ENCODE measurements at regions not wholly inside any gene's neighbourhood (a gene's known extent, or its start where the extent isn't known, plus 50 kb on each side); places are given as distances from the start of the nearest gene placed in this dataset.
"Not testable (repeated sequence)": the region's sequence is repeated elsewhere in the genome, so short reads cannot be mapped to it uniquely, and the experiment has no call there.

DNA sequence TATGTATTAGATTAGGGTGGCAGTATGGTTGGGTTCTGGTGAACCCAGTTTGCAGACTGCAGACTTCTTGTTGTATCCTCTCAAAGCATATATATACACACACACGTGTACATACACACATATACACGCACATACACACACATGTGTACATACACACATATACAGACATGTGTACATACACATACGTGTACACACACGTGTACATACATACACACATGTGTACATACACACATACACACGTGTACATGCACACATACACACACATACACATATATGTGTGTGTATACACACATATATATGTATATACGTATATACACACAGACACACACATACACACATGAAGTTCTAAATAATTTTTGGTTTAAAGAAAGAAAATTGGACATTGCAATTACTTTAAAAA is 780.2 kb downstream of the FLRT2 start:
- no peak for DNase-seq

DNA sequence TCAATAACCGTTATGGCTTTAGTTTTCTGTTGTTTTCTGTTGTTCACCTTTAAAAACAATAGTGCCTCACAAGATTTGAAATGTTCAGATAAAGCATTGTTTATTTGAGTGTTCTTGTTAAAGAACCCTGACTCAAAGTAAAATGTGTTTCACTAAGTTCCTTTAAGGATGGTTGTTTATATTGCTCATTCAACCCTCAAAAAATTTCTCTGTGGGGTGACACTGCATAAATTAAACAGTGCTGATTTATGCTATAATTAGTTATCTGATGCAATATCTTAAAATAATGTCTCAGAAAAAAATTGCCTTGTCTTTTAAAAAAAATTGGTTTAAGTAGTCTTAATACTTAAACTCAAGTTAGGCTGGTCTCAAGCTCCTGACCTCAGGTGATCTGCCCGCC is 775.1 kb downstream of the FLRT2 start:
- DNase-seq: no peak

DNA sequence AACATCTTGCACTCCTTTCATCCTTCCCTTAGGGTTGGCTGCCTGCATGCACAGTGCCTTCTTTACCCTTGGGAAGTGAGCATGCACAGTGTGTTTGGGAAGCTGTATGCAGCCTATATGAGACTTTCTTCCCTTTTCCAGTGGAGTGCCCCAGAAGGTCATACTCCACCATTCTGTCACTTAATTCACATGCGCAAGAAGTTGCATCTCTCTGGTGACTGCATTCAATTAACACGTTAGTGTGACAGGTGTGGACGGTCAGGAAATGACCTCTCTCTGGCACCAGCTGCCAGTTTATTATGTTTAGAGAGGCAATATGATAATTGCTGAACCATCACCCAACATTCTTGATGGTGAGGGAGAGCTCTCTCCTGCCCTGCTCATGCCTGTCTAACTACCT is 770.0 kb downstream of the FLRT2 start:
- DNase-seq: no peak

DNA sequence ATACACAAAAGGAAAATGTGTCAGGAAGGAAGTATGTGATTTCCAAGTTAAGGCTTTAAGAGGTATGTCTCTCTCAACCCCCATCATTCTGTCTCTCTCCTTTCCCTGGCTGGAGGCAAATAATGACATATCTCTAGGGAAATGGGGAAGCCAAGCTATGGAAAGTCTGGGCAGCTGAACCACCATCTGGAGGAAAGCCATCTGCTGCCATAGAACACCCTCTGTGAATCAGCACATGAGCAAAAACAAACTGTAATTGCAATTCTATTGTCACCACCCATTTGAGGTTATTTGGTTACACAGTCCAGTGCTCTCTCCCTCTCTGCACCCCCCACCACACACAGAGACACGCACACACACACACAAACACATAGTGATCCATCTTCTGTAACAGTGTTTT is 766.2 kb downstream of the FLRT2 start:
- DNase-seq: peak; percentile 34

DNA sequence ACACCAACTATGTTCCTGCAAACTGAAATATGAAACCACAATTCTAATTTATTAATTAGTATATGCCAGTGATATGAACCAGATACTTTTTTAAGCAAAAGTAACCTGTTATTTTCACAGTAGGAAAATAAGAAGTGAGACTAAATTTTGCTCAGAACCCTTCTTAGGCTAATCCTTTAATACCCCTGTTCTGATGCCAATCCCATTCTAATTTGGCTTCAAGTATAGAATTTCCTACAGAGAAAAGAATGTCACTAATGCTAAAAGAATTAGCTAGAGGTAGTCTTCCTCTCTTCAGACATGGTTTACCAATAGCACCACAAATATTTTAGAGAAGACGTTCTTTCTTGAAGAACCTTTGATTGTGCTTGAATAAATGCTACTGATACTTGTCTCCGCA is 758.4 kb downstream of the FLRT2 start:
- no peak for DNase-seq

DNA sequence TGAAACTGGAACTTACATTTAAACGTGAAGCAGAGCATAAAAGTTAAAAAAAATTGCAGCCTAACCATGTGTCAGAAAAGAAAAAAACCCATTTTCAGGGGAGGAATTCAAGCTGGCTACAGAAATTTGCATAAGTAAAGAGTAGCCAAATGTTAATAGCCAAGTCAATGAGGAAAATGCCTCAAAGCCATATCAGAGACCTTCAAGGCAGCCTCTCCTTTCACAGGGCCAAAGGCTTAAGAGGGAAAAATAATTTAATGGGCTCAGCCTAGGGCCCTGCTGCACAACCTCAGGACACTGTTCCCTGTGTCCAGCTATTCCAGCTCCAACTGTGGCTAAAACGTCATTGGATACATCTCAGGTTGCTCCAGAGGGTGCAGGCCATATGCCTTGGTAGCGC is 749.5 kb downstream of the FLRT2 start:
- DNase-seq: no peak

DNA sequence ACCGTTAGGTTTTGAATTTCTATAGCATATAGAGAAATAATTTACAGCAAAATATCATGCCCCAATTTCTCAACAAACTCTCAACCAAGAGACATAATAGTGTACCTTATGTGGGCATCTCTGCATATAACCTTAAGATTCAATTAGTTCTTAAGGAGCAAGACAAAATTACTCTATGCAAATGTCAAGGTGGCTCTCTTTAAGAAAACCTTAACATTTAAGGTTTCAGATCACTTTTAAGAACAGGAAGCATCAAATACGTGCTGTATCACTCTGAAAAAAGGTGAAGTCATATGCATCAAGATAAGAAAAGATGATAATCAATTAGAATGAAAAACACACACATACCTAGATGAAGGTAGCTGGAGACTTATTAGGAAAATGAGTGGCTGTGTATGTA is 728.0 kb downstream of the FLRT2 start:
- no peak for DNase-seq

DNA sequence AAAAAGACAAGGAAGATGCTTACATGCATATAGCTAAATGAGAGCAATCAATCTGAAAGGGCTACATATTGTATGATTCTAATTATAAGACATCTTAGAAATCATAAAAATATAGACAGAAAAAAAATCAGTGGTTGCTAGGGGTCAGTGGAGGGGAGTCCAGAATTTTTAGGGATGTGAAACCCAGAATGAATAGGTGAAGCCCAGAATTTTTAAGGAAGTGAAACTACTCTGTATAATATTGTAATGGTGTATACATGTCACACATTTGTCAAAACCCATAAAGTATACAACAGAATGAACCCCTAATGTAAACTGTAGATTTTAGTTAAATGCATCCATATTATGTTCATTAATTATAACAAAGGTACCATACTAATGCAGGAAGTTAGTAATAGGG is 713.2 kb downstream of the FLRT2 start:
- DNase-seq: no peak

DNA sequence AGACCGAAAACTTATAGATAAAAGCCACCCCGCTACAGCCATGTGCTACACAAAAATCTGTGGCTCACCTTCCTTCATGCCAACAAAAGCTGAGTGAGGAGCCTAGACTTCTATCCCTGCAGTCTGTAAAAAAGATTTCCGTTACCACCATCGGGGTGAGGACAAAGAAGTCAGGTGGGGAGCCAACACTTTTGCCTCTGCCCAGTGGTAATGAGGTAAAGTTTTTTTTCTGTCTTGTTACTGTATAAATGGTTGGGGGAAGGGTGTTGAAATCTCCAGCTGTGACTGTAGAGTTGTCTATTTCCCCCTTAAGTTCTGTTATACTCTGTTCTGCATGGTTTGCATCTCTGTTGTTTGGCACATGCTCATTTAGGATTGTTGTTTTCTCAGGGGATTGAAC is 707.8 kb downstream of the FLRT2 start:
- no peak for DNase-seq

DNA sequence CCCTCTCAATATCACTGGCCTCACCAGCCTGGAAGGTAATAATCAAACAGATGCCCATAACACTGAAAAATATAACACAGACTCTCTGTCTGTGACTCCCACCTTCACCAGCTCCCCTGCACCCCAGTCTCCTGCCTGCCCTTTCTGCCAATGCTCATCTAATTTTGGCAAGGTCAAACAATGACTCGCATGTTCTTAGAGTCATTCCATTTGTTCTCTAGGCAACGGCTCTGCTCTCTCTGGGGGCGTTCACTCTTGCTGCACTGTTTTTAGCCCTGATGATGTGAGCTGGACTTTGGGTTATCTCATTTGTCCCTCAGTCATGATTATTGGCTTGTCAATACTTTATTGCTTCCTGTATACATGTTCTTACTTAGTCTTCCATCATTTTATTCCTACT is 691.8 kb downstream of the FLRT2 start:
- no peak for DNase-seq

DNA sequence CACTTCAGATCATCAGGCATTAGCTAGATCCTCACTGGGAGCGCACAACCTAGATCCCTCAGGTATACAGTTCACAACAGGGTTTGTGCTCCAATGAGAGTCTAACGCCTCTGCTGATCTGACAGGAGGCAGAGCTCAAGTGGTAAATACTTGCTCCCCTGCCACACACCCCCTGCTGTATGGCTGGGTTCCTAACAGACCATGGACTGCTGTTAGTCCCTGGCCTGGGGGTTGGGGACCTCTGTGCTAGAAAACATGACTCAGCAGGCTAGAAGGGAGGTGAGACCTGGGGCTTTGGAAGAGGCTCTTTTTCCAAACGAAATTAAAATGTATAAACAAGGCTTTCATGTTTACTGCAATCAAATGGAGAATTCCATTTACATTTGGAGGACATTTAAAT is 691.1 kb downstream of the FLRT2 start:
- no peak for DNase-seq

DNA sequence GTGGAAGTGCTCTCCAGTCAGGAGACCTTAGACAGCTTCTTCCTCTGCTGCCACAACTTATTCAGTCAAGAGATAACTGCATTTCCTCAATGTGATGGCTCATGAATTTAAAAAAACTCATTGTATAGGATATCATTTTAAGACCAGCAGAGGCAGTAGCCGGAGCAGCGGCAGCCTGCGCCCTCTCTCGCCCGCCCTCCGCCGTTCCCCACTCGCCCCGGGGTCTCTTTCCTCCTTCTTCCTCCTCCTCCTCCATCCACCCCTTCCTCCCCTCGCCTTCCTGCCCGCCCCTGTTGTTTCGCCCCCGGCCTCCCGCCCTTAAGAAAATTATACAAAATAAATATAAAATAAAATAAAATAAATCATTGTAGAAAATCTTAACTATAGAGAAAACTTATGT is 687.6 kb downstream of the FLRT2 start:
- no peak for DNase-seq

DNA sequence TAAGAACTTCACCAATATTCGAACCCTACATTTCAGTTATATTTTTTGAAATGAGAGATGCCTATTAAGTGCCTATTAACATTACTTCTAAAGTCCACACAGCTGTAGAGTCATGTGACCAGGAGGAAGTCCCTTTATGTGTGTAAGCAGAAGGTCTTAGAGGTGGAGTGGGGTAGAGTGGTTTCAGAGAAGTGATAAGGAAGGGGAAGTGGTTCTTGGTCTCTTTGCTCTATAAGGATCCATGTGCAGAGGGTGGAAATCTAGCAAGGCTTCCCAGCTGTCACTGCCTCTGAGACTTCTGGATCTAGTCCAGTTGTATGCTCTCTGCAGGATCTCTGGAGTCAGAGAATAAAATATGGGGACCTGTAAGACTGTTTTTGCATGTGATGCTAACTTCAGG is 673.9 kb downstream of the FLRT2 start:
- no peak for DNase-seq

DNA sequence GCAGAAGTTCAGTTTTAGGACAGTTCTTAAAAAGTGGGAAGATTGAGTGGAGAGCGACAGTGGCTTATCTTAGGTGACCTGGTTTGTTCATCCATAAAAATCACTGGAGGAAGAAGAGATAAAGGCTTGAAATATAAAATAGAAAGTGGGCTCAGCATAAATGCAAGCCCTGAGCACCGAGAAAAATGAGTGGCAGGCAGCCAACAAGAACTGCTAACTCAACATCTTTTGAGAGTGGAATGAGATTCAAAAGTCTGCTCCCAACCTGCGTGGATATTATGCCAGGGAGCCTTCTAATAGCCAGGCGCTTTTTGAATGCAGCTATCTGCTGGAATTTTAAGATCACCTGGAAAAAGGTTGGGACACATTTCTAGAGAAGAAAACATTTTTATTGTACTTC is 666.5 kb downstream of the FLRT2 start:
- DNase-seq: no peak

DNA sequence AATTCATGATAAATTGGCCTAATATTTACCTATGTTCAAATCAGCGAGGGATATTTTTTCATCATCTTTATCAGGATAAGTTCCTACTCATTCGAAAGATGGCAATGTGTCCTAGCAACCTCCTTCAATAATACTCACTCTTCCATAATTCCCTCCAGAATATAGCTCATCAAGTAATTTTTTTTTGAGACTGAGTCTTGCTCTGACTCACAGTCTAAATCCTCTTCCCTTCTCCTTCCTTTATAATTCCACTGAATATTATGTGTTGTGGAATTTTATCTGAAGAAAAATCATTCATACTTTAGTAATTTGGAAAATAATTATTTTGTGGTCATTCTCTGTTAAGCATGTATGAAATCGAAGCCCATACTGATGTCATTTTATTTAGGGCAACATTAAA is 663.8 kb downstream of the FLRT2 start:
- DNase-seq: no peak

DNA sequence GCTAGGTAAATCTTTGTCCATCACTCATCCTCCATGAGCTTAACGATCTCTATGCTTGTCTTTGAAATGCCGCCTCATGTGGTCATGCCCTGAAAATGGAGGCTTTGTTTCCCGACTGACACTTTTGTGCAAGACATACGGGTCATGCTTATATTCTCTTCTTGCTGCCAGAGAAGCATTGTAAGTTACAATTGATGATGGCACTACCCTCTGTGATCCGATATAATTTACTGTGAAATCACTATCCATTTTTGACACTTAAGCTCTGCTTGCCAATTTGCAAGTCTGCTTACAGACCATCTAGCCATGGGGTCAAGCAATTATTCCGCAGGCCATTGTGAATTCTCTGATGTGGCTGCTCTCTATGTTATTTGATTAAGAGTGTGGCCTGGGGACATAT is 650.0 kb downstream of the FLRT2 start:
- DNase-seq: no peak

DNA sequence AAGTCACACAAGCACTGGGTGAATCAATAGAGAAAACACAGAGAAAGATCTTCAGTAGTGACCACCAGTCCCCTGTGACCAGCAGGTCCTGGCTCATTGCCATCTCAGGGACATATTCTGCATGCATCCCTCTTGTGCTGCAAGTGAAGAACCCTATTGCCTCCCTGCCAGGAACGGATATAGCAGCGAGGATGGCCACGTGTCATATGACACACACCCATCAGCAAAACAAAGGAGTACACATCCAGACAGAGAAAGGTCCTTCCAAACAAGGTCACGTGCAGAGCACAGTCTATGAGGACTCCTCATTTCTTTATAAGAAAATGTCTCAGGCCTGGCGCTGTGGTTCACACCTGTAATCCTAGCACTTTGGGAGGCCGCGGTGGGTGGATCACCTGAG is 638.4 kb downstream of the FLRT2 start:
- DNase-seq: no peak

DNA sequence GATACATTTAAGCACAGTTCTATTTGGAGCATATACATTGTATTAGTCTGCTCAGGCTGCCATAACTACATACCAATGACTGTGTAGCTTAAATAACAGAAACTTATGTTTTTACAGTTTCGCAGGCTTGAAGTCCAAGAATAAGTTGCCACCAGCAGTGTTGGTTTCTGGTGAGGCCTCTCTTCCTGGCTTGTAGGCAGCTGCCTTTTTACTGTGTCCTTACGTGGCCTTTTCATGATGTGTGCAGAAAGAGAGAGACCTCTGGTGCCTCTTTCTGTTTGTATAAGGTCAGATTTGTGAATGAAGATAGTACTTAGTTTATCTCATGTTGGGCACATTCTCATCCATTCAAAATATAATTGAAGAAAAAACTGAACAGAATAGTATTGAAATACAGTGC is 636.6 kb downstream of the FLRT2 start:
- no peak for DNase-seq

DNA sequence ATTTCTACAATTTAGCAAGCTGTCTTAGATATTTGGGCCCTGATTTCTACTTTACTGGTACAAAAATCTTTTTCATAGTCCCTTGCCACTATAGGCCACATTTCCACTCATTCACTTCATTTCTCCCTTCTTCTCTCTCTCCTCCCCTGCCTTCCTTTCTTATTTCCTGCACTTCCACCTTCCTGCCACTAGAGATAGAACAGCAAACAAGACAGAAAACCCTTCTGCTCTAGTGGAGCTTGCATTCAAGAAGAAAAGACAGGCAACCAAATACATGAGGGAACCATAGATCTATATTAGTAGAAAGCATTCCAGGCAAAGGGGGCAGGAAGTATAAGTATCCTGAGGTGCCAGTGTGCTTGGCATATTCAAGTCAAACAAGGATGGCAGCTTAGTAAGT is 623.5 kb downstream of the FLRT2 start:
- no peak for DNase-seq

DNA sequence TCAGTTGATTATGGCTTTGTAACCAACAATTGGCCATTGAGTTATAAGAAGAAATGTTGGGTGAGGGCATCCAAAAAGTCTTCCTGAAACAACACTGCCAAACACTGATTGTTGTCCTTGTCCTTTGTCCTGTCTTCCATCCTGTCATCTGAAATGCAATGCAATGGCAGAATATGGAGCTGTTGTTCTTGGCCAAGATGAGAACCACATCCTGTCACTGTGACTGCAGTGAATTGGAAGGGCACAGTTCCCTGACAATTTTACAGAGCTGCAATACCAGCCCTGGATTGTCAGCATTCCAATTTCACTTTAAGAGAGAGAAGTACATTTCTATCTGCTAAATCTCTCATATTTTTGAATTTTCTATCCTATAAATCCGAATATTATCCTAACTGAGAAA is 613.3 kb downstream of the FLRT2 start:
- no peak for DNase-seq

DNA sequence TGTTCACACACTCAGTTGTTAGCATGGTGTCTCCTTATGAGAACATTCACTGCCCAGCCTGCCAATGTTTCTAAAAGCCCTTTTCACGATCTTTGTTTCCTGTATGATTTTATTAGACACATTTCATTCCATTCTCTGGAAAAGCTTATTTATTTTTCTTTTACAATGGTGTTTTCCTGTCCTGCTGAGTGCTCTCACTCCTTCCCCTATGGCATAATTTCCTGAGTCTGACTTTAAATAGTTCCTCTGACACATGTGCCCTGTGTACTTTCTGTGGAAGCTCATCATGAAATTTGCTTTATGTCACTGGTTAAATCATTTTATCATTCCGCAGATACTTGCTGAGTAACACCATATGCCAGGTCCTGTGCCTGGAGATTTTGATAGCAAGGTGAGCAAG is 612.0 kb downstream of the FLRT2 start:
- DNase-seq: no peak

DNA sequence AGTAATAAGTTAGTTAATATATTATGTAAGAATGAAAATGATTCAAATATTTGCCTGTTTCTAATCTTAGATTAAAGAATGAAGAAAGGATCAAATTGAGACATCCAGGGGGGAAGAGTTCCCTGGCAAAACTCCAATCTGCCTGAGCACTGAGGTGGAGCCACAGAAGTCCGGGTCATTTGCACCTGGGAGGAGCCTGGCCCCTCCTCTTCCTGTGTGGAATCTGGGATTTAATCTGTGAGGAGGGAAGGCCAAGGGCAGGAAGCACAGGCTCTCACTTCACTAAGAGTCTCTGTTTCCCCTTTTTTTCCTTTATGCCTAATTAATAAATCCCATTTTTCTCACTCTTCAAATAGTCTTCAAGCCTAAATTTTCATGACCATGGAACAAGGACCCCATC is 599.5 kb downstream of the FLRT2 start:
- DNase-seq: no peak

DNA sequence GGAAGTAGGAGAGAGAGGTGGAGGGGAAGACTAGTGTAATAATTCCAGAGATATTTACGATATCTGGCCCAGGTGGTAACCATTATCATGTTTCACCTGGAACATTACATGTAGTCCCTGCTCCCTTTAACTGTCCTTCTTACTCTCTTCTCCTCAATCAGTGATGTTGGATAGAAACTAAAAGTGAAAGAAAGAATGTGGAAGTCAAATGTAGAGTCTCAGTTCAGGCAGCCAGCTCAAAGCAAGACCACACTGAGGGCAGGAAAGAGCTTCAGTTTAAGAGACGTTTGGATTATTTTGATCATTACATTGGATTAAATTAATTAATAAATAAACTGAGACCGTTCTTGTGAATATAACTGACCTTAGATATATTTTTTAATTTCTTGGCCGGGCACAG is 594.4 kb downstream of the FLRT2 start:
- no peak for DNase-seq

DNA sequence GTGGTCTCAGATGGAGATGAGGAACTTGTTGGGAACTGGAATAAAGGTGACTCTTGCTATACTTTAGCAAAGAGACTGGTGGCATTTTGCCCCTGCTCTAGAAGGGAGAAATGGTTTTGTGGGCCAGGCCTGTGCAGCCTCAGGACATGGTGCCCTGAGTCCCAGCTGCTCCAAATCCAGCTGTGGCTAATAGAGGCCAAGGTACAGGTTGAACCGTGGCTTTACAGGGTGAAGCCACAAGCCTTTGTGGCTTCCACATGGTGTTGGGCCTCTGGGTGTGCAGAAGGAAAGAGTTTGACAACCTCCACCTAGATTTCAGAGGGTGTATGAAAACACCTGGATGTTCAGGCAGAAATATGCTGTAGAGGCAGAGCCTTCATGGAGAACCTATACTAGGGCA is 586.0 kb downstream of the FLRT2 start:
- no peak for DNase-seq

DNA sequence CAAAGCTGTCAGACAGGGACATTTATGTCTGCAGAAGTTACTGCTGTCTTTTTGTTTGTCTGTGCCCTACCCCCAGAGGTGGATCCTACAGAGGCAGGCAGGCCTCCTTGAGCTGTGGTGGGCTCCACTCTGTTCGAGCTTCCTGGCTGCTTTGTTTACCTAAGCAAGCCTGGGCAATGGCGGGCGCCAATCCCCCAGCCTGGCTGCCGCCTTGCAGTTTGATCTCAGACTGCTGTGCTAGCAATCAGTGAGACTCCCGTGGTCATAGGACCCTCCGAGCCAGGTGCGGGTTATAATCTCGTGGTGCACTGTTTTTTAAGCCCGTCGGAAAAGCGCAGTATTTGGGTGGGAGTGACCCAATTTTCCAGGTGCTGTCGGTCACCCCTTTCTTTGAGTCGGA is 580.9 kb downstream of the FLRT2 start:
- DNase-seq: not testable (repeated sequence)

DNA sequence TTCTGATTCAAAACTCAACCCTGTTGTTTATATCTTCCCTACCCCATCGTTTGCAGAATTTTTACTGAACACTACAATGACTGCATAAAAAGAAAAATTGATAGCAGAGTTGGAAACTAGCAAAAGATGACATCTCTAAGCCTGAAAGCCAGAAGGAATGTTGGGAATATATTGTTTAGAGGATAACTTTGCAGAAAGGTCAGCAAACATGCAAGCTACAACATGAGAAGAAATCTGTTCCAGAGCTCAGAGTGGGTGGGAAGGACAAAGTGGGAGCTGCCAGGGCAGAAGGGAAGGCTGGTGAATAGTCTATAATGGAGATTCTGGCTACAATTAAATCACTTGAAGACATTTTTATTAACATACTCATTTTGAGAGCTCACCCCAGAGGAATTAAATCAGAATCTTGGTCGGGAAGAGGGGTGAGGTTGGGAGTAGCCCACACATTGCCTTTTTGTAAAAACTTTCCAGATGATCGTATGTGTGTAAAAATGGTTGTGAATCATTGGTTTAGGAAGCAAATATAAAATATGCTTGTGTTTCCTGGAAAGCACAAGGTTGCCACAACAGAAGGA is 574.8 kb downstream of the FLRT2 start:
- DNase-seq: no peak

Measured in T1000 (cell line).